PFSK-1 (cell line): ENCODE measurements at regions not wholly inside any gene's neighbourhood (a gene's known extent, or its start where the extent isn't known, plus 50 kb on each side); places are given as distances from the start of the nearest gene placed in this dataset.

Experiments
- SIN3A ChIP-seq: IDR thresholded peaks from 2 replicates; pipeline ENCODE4 v1.6.1; 2012; ENCODE audit warnings: mild to moderate bottlenecking, low read length, moderate library complexity, borderline replicate concordance; ENCODE audit not compliant: insufficient read depth
- TAF1 ChIP-seq: IDR thresholded peaks from 2 replicates; pipeline ENCODE4 v1.6.1; 2012; ENCODE audit warnings: low read length, control low read depth, borderline replicate concordance; ENCODE audit not compliant: insufficient read depth

DNA sequence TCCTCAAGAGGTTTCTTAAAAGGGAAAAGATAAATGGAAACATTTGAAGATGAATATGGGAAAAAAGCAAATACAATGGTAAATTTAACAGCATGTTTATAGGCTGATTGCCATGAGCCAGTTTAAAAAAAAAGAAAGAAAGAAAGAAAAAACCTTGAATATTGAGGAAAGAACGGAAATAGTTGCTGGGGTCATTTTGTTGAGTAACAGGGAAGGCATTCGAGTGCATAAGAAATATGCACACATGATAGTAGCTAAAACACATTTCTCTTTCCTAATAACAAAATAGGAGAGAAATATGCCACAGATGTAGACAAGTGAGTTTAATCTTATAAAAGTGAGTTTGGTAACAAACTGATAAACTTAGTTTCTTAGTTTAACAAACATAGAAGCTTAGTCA is 864.6 kb upstream of the ACO1 start:
- no peak for TF ChIP-seq SIN3A
- no peak for TF ChIP-seq TAF1
